ENCODE measurements at regions not wholly inside any gene's neighbourhood (a gene's known extent, or its start where the extent isn't known, plus 50 kb on each side); places are given as distances from the start of the nearest gene placed in this dataset.
"Not testable (repeated sequence)": the region's sequence is repeated elsewhere in the genome, so short reads cannot be mapped to it uniquely, and the experiment has no call there.

DNA sequence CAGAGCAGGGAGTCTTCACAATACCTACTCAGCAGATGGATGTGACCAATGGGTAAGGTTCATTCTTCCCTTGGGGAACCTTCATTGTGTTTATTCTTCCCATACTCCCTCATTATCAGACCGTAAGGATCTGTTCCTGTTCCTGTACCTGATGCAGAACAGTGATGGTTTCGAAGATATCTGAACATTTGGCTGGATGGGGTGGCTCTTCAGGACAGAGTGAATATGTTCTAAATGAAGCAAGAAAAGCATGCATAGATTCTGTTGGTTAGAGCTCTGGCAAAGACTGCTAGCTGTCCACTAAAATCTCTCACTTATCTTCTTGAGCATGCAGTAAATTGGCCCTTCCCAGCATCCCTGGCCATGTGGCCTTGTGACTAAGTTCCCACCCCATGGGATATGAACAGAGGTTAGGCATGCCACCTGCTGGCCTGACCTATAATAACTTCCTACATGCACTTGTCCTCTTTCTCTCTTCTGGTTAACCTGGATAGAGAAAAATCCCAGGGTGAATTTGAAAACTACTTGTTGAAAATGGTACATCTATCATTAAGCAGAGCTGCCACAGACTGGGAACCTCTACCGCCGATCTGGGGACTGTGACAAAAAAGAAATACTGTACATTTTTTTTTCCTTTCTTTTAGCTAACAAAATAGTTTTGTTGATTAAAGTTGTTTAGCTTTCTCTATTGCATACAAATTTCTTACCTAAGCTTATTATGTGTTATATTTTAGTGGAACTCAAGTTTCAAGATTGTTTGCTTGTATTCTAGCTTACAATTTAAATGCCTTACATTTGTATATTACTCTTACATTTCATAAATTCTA lies 60.0 kb upstream of the BANK1 start:
- DNase-seq: peak; percentile 62

DNA sequence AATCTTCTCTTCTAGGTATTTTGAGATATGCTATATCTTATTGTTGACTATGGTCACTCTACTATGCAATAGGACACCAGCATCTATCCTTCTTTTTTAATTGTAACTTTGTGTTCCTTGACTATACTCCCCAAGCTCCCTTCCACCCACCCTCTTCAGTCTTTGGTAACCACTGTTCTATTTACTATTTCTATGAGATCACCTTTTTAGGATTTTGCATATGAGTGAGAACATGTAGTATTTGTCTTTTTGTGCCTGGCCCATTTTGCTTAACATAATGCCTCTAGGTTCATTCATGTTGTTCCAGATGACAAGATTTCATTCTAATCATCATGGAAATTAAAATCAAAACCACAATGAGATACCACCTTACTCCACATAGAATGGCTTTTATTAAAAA lies 63.3 kb upstream of the BANK1 start:
- no peak for DNase-seq

DNA sequence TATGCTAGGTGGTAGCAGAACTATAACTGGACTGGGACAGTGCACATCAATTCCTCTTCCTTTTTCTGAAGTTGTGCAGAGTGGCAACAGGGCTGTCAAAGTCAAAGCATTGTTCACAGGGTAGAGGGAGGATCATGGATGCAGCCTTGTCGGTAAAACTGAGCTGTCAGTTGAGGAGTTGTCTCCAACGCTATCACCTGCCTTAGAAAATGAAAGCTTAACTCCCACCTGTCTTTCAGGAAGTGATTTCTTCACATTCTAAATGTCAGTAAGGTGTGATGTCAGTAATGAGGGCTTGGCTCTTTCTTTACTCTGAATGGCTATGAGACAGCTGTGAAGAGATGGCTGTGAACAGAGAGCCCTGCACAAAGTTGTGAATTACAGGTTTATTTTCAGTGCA lies 66.4 kb upstream of the BANK1 start:
- DNase-seq: no peak

DNA sequence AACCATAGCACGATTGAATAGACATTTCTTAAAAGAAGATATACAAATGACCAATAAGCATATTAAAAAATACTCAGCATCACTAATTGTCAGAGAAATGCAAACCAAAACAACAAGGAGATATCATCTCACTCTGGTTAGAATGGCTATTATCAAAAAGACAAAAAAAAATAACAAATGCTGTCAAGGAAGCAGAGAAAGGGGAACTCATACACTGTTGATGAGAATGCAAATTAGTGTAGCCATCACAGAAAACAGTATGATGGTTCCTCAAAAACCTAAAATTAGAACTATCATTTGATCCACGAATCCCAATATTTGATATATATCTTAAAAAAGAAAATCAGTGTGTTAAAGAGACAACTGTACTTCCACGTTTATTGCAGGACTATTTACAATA lies 71.7 kb upstream of the BANK1 start:
- no peak for DNase-seq

DNA sequence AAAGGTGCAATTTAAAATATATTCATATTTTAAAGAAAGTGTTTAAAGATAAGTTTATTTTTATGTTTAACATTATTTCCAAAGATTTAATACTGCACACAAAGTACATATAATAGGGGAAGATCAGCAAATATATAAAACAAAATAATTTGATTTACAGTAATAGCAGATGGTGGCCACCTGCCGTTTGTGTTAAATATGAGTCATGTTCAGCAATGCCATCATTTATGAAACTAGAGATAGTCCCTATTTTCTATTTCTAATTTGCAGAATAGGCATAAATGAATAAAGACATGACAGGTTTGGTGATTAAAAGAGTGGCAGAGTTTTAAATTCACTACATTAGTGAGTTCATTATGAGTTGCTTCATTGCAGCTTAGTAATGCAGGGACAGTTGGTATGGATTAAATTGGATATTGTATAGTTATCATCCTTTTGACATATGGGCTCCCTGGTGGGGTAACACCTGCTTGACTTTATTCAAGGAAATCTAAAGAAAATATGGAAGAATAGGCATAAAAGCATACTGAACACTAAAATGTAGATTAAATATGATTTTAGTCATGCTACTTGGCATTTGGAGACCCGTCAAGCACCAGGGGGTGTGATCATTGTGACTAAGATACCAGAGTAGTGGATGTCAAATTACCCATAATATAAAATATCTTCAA lies 78.8 kb upstream of the BANK1 start:
- DNase-seq: peak; percentile 21

DNA sequence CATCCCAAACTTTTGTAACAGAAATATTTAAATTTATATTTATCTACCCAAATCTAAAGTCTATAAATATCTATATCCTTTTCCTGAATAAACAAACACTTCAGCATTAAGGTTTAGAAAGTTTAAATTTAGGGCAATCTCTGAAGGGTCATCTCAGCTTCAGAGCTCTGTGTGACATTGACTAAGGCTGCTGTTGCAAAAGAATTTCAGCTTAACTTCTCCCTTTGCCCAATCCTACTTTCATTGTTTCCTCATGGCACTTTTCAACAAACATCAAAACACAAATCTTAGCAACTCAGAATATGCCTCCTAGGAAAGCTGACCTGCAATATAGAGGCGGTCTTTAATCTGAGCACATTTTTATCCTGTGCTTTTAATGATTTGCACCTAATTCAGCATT lies 79.7 kb upstream of the BANK1 start:
- DNase-seq: no peak

DNA sequence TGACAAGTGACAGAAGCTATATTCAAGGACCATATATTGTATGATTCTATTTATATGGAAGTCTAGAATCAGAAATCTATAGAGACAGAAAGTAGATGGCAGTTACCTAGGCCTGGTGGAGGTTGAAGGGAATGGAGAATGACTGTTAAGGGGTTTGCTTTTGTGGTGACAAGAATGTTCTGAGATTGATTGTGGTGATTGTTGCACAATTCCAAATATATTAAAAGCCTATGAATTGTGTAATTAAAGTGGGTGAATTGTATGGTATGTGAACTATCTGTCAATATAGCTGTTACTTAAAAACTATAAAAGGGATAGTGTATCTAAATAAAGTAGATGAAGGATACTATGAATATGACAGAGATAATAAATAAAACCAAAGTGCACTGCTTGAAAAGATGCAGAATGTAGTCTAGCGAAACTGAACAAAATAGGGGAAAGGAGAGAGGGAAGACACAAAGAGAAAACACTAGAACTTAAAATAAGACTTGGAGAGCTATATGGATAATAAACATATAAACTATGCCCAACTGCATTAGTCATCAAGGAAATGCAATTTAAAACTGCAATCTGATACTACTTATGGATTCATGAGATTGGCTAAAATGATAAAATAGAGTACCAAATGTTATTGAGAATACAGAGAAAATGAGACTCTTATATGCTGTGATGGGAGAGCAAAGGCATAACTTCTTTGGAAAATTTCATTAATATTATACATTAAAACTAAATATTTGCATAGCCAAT lies 82.1 kb upstream of the BANK1 start:
- DNase-seq: no peak

DNA sequence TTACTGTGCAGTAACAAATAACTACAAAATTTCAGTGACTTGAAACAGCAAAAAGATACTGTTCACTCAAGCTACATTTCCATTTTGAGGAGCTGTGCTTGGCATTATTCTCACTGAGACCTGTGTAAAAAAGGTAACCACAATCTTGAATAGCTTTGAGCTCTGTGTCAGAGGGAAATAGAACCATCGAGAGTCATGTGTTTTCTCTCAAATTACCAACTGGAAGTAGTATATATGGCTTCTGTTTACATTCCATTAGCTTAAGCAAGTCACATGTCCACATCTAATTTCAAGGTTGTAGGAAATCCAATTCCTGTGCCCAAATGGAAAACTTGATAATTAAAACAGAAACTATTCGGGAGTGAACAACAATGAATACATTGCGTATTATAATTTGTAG lies 82.9 kb upstream of the BANK1 start:
- DNase-seq: no peak

DNA sequence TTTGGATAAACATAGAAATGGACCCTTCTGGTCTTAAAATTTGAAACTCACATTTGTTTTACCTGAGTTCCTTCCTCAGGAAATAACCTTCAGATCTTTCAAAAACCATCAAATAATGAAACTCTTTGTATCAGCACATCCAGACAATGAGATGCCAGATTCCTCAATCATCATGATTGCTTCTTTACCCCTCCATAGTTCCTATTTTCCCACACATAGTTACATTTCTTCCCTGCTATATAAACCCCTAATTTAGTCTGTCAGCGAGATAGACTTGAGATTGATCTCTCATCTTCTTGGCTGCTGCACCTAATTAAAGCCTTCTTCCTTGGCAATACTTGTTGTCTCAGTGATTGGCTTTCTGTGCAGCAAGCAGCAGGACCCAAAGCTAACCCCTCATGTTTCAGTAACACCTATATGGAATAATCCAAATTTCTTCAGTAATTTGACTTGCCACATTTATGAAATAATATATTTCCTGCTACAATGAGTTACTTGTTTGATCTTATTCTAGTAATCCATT lies 83.9 kb upstream of the BANK1 start:
- no peak for DNase-seq

DNA sequence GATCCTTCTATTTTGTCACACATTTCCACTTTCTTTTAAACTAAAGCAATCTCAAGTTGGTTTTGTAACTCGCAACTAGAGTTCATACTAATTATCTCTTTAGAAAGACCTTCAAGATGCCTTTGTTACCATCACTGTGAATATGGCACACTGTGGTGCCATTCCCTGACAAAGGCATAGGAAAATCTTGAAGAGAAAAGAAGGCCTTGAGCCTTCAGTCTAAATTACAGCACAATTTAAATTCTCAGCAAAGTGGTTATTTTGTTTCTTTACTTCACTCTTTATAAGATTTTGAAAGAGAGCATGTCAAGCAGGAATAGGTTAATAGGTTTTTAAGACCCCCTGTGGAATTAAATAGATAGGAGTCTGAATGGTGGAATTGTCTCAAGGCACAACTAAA lies 89.0 kb upstream of the BANK1 start:
- DNase-seq: no peak

DNA sequence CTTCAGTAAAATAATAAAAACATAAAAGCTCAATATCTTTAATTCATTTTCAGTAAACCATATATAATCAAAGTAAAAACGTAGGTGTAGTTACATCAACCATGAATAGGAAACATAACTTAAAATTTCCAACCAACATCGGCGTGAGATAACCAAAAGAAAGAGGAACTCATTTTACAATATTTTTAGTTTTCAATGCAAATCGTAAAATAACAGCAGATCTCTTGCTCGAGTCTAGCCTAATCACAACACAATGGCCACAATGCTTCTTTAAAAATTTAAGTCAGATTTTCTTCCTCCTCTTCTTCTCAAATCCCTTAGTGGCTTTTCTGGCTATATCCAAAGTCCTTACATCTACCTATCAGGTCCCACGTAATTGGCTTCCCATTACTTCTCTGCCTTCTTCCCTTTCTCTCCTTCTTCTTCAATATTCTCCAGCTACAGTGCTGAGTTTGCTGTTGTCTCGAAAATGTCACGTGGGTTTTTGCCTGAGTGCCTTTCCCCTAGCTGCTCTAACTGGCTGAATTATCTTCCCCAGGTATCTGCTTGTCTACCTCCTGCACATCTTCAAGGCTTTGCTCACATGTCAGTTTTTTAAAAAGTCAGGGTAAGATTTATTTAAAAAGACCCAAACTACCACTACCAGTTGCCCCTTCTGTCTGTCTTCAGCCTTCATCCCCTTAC lies 90.9 kb upstream of the BANK1 start:
- DNase-seq: no peak

DNA sequence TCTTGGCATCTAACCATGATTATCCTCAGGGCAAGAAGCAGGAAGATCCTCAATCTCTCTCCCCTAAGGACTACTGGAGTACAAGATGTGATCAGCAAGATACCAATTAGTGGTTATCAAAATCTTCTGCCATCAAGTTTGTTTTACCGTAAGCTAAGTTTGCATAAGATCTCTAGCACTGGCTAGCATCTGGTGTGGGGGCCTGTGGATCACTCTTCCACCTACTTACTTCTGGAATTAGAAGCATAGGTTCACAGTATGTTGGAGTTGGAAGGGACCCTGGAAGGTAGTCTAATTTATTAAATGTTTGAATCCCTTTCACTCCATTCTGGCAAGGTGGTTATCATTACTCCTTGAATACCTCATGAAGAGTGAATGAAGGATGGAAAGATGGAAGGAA lies 93.3 kb upstream of the BANK1 start:
- no peak for DNase-seq

DNA sequence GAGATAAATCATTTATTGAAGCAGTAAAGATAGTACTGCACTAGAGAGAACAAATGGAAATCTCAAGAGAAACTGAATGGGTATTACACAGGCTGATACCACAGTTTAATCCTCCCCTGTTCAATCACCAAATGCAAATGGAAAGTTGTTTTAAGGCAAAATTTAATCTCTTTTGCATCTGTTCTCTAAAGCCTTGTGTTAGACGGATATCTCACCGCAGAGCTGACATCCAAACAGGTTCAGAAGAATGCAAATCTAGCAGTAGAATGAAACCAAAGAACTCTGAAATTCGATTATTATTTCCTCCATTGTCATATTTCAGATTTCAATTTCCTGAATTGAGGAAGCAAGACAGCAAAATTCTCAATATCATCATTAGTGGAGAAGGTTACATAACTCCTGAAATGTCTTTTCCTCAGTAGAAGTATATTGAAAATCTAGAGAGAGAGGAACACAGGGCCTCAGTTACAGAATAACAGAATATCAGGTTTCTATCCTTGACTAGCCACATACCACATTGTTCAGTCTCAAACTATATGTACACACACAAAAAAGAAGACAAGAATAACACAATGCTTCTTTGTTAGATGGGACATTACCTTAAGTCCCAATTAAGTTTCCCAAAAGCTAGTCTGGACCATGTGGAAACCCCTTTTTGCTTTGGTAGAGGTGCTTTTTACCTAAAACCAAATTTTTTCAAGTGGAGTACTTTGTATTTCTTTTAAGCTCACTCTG lies 94.1 kb upstream of the BANK1 start:
- DNase-seq: no peak

DNA sequence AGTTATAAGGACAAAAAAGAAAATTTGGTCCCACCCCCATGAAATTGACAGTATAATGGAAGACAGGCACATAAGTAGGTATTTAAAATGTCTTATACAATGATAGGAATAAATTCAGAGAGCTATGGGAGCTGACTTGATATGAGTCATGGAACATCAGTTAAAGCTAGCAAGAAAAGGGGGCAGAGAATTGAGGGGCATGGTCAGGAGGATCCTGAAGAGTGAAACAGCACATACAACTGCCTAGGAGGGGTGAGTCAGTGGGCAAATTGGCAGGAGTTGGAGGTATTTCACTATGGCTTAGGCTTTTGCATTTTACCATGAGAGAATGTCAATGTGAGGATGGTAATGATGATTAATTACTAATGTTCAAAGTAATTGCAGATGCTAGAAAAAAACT lies 95.4 kb upstream of the BANK1 start:
- no peak for DNase-seq

DNA sequence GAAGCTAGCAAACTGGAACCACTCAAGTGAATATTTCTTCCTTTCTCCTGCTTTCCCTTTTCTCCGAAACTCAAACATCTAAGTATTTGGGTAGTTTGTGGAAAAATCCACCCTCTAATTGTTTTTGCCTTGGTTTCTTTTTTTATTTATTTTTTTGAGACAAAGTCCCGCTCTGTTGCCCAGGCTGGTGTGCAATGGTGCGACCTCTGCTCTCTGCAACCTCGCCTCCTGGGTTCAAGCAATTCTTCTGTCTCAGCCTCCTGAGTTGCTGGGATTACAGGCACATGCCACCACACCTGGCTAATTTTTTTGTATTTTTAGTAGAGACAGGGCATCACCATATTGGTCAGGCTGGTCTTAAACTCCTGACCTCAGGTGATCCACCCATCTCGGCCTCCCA lies 96.1 kb upstream of the BANK1 start:
- not testable (repeated sequence) for DNase-seq

DNA sequence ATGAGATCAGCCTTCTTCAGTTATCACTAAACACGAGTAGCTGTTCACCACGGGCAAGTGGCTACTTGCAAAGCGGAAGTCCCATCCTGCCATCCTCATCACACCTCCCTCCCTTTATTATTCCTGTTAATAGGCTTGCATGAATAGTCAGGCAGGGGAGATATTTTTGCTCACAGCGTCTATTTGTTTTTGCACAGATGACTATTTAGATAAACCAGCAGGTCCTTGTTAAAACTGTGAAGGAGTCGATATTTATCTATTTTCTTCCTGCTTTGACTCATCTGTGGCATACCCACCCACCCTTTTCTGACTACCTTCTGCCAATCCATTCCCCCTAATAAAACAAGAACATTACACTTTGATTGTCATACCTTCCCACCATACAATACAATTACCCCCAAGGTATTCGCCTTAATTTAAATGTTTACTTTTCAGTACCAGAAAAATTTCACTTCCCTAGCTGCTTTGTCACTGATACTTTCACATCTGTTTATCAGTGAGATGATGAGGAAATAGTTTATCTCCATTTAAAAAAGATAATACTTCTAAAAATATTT lies 96.6 kb upstream of the BANK1 start:
- DNase-seq: peak; percentile 21

DNA sequence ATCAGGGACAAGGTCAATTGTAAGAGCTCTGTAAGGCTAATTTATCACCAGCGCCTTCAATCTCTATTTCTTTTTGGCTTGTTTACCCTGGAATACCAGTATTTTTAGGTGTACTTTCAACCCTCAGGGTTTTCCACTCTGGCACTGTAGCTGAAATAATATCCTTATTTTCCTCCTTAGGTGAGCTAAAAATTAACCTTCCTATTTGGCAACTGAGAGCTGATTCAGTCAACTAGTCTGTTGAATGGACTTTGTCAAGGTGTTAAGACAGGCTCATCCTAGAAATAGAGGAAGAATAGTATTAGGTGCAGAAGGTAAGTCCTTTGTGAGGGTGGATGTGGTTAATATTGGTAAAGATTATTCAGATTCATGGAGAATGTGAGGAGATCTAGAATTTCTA lies 101.3 kb upstream of the BANK1 start:
- no peak for DNase-seq

DNA sequence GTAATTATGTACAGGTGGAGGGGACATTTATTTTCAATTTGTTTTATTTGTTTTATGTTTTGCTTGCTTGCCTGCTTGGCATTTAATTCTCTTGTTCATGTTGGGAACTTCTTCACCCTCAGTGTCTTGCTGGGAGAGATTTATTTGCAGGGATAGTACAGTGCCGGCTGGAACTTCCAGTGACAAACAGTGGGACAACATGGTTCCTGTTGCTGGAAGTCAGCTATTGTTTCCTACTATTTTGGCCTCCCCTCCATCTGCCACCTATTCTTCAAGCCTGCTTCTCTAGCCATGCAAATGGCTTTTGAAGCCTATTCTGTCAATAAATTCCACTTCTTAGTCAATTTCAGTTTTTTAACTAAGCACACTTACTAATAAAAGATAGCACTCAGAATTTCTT lies 105.4 kb upstream of the BANK1 start:
- DNase-seq: no peak

DNA sequence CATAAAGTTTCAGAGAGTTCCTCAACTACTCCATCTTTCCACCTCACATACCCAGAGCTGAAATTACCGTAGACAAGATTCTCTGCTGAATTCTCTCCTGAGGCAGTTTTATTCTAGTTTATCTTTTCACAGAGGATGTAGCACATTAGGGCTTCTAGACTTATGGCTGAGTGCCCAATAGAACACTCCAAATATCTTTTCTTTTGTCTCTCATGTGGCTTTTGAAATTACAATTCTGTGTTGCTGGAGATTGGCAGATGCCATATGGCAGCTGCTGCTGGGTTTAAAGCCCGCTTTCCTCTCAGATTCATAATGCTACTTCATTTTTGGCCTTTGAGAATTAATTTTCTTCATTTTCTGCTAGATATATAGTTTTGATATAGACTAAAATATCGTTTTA lies 107.6 kb upstream of the BANK1 start:
- DNase-seq: peak; percentile 25

DNA sequence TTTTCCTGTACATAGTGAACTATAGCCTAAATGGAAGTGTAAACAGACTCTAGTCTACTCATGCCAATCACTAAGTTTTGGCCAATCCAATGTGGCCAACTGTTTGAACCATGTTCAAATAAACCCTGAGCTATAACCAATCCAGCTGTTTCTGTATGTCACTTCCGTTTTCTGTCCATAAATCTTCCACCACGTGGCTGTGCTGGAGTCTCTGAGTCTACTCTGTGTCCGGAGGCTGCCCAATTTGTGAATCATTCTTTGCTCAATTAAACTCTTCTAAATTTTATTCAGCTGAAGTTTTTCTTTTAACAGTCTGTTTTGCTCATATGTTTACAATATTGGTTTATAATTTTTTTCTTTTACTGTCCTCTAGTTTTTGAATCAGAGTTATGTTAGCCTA lies 112.3 kb upstream of the BANK1 start:
- no peak for DNase-seq

DNA sequence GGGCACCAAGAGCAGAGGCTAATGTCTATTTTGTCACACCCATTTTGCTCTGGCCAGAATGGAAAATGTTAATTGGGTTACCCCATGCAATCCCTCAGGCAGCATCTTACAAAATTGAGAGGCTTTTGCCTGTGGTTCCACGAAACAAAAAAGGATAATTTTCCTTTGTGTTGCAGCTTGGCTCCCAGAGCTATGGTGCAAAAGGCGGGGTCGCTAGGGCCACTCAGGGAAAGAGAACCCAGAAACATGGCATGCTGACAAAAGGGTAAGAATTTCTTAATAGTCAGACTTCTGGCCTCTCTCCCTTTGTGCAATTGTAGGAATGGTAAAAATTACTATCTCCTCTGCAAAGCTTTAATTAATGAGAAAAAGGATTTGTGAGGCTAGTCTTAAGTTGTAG lies 119.6 kb upstream of the BANK1 start:
- no peak for DNase-seq

DNA sequence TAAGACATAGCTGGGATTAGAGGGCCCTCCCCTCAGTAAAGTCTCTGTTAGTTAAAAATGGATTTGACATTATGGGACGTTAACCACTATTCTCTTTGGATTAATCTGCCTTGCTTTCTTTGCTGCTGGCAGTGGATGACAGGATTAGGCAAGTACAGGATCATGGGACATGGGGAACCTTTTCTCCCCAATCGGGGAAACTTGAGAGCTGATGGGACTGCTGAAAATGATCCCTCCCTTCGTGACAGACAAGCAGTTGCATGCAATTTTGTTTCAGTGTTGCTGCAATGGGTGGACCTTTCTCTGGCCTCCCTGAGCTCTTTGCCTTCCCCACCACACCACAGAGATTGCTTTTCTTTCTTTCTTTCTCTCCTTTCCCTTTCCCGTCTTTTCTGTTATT lies 120.2 kb upstream of the BANK1 start:
- DNase-seq: no peak
